ENCODE measurements at regions not wholly inside any gene's neighbourhood (a gene's known extent, or its start where the extent isn't known, plus 50 kb on each side); places are given as distances from the start of the nearest gene placed in this dataset.
A peak's percentile ranks its signal among the peaks of the same experiment; 100 is the strongest.
"Not testable (repeated sequence)": the region's sequence is repeated elsewhere in the genome, so short reads cannot be mapped to it uniquely, and the experiment has no call there.

- DNase-seq, result peak in 1 of 42 donors; percentile 31
- intact Hi-C loops (cut with DNase I), result no loop called here
Measured at GRCh38 chr16:86277221-86277620, 233.1 kb upstream of the FOXF1 start.

DNA sequence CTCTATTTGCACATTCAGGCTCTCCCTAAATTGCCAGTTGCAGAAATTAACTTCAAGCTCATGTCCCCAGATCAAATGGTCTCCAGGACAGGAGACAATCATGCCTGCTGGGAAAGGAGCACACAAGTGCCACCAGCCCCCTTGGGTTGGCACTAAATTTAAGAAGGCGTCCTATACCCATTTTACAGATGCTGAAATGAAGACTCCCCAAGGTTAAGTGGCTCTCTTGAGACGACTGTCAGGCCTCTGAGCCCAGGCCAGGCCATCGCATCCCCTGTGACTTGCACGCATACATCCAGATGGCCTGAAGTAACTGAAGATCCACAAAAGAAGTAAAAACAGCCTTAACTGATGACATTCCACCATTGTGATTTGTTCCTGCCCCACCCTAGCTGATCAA is 232.5 kb upstream of the FOXF1 start:
- DNase-seq, result peak in 1 of 42 donors; percentile 20
- intact Hi-C loops (cut with DNase I), result not testable (repeated sequence)

DNA sequence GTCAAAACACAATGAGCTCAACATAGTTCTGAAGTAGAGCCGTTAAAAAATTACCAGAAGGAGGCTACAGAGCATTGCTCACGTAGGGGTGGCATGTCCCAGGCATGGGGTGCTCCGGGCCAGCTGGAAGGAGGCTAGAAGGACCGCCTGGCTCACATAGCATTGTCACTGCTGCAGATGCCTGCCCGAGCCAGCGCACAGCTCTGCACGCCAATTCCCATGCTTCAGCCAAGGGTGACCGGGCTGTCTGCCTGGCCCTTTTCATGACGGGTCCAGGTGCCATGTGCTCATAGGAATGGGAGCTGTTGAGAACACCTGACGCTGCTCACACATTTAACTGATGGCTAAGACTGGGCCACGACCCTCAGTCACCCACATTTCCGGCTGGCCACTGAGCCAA is 228.9 kb upstream of the FOXF1 start:
- intact Hi-C loops (cut with DNase I), result no loop called here
- peak in 1 of 42 donors; percentile 7 for DNase-seq

DNA sequence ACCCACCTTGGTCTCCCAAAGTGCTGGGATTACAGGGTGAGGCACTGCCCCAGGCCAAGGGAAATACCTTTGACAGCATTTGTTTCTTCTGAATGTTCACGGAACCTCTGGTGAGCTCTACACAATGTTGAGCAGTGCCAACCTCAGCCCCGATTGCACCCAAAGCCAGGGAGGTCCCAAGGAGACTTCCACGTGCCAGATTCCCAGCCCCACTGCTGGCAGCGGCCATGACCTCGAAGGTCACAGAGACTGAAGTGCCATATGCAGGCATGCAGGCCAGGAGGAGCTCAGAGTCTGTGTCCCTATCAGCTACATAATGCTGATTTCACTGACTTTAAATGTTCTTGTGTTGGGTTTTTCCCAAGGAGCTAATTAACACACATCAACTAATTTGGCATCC is 226.4 kb upstream of the FOXF1 start:
- DNase-seq, result no peak
- intact Hi-C loops (cut with DNase I), result no loop called here

DNA sequence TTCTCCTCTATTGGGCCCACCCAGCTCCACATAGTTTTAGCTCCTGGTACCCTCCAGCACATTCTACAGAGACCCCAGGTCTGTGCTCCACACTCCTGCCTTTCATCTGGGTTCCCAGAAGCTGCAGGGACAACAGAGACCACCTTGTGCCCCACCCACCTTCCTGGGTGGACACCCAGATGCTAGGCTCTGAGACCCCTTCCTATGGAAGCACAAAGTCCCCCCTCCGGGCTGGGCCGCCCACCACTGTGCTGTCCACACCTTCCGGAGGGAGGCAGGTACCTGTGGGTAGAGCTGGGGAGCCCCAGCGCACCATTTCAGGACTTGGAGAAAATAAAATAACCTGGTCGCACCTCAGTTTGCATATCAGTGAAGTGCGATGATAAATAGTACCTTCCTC is 224.9 kb upstream of the FOXF1 start:
- intact Hi-C loops (cut with DNase I), result no loop called here
- peak in 1 of 42 donors; percentile 27 for DNase-seq

DNA sequence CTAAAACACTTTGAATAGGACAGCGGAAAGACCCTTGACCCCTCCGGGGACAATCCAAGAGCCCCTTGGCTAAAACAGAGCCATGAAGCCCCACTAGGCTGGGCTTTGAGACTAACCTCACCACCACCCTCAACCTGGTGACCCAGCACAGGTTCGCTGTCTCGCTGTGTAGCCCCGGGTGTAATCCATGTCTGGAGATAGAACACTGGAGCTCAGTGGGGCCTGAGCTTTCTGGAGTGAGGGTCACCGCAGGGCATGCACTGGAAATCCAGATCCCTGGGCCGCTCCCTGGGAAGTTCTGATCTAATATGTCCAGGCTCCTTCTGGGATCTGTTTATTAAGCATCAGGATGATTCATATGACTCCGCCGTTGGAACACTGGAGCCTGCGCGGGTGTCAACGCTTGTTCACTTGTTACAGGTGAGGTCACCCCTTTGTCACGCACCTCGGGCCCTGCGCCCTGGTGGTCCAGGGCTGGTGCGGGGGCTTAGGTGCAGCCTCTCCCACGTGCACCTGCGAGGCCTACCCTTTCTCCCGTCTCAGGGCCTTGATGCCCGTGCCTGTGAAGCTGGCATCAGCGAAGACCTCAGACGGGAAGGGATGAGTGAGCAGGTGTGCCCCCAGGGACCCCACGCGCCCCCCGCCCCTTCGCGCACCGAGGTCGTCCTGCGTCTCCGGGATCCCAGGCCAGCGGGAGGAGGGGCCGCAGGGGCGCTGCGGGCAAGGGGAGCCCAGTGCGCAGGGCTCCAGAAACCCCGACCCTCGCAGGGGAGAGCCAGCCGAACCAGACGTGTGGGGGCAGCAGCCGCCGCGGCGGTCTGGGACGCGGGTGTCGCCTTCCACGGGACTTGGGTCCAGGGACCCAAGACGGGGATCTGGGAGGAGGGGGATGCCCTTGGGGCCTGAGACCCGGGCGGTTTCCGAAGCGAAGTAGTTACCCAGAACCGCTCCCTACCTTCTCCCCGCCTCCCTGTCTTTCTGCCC is 224.1 kb upstream of the FOXF1 start:
- peak in 4 of 42 donors; percentile 22 to 42 (median 28) for DNase-seq
- intact Hi-C loops (cut with DNase I), result no loop called here

DNA sequence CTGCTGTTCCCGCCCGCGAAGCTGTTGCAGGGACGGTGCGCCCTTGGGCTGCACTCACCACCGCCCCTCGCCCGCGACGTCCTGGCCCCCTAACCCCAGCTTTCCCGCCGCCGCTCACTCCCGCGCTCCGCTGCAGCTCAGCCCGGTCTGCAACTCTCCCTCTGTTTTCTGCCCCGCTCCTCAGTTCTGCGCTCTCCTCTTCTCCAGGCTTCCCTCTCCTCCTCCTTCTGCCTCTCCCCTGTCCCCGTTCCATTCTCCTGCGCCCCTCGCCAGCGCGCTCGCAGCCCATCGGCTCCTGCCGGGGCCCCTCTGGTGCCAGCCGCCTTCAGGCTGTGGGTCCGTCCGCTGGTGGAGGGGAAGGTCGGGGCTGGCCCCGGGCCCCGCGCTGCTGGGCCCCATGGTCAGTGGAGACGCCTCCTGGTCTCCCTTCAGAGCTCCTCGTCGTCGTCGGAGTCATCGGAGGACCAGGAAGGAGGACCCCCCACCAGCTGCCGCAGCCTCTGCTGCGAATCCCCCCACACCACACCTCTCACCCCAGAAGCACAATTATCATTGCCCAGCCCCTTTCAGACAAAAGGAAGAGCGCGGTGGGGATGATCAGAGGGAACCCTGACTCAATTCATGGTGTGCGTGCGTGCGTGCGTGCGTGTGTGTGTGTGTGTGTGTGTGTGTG is 223.2 kb upstream of the FOXF1 start:
- intact Hi-C loops (cut with DNase I), result no loop called here
- no peak for DNase-seq

- no peak for DNase-seq
- intact Hi-C loops (cut with DNase I), result no loop called here
Measured at GRCh38 chr16:86287664-86288201, 222.6 kb upstream of the FOXF1 start.

DNA sequence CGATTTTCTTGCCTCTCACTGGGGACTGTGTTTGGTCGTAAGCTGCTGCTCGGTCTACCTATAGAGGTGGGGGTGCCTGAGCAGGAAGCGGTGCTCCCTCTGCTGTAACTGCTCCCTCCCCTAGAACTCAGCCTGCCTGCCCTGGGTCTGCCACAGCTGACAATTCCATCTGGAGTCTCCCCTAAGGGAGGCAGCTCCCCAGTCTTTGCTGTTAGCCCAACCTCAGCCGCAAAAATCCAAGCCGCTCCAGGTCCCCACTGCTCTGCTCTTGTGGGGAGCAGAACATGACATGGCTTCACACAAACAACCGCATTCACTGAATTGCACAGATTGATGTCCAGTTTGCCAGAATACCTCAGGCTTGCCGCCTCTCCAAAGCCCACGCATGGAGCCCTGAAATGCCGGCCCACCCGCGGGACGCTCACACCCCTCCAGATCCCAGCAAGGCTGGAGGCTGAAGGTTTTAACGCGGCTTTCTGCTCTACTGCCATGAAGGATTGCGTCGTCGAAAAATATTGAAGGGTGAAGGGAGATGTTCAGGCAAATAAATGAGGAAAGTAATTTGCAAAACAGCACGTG is 221.5 kb upstream of the FOXF1 start:
- peak in 1 of 42 donors; percentile 10 for DNase-seq
- intact Hi-C loops (cut with DNase I), result no loop called here

- intact Hi-C loops (cut with DNase I), result no loop called here
Measured at GRCh38 chr16:86289304-86289703, 221.0 kb upstream of the FOXF1 start.

GRCh38 chr16:86289907-86290306 is 220.4 kb upstream of the FOXF1 start:
- intact Hi-C loops (cut with DNase I), result no loop called here

More at GRCh38 chr16:86289304-86289703, 221.0 kb upstream of the FOXF1 start:
- DNase-seq, result peak in 1 of 42 donors; percentile 21

GRCh38 chr16:86291491-86291890 is 218.8 kb upstream of the FOXF1 start:
- no peak for DNase-seq
- intact Hi-C loops (cut with DNase I), result no loop called here

More at GRCh38 chr16:86289907-86290306, 220.4 kb upstream of the FOXF1 start:
- DNase-seq, result peak in 1 of 42 donors; percentile 5

DNA sequence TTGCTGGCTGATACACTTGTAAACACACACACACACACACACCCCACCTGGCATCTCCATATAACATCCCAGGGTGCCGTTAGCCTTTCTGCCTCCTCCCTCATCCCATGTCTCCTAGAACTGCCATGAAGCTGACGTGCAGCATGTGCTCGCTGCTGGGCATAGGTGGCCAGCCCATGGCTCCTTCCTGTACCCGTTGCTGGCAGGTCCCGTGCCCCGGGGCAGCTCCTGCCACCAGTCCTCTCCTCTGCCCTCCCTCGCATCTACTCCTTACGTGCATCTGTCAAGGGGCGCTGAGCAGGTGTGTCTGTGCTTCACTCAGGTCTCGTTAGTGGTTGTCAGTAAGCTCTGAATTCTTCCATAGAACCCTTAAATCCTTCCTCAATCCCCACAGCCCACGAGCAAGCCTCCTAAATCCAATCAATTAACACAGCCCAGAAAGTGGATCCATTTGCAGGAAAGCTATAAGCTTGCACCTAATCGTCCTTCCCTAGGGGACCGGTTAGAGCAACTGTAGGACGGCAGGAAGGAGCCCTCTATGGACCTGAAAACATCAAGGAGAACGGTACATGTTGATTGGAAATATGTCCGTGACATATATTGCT is 218.1 kb upstream of the FOXF1 start:
- DNase-seq, result no peak
- intact Hi-C loops (cut with DNase I), result no loop called here

- DNase-seq, result peak in 1 of 42 donors; percentile 12
Measured at GRCh38 chr16:86292942-86293341, 217.4 kb upstream of the FOXF1 start.

GRCh38 chr16:86293906-86294305 is 216.4 kb upstream of the FOXF1 start:
- no peak for DNase-seq
- intact Hi-C loops (cut with DNase I), result no loop called here

More at GRCh38 chr16:86292942-86293341, 217.4 kb upstream of the FOXF1 start:
- intact Hi-C loops (cut with DNase I), result no loop called here

- no peak for DNase-seq
- intact Hi-C loops (cut with DNase I), result no loop called here
Measured at GRCh38 chr16:86294535-86295196, 215.7 kb upstream of the FOXF1 start.

GRCh38 chr16:86296256-86296655 is 214.1 kb upstream of the FOXF1 start:
- no peak for DNase-seq
- intact Hi-C loops (cut with DNase I), result no loop called here

DNA sequence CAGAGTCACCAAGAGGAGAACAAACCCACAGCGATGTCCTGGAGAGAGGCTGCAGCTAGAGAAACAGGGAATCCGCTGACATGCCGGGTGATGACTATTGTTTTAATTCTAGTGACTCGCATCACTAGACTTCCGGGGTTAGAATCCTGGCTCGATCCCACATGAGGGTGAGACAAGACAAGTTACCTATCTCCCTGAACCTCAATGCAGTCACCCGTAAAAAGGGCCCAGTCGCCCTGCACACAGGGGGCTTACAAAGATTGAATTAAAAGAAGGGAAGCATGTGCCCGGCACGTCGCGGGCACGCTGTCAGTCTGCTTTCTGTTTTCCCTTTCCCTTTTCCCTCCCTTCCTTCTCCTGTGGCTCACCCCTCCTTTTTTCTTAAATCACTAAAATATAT is 212.9 kb upstream of the FOXF1 start:
- intact Hi-C loops (cut with DNase I), result no loop called here
- DNase-seq, result no peak

Data from head of caudate nucleus (tissue), 42 donors.